DND-41 (cell line): ENCODE measurements at regions not wholly inside any gene's neighbourhood (a gene's known extent, or its start where the extent isn't known, plus 50 kb on each side); places are given as distances from the start of the nearest gene placed in this dataset.

Experiments used
- ATAC-seq: fragments of 200-7000 bp; cut with Tn5 transposase; 3 replicates; pipeline ENCODE4 v1.9.1; 2021; ENCODE audit warnings: low read depth; ENCODE audit not compliant: insufficient read depth
- DNase-seq: peaks from one replicate; pipeline ENCODE4 v3.0.0-alpha.2; 2020
- H2AFZ ChIP-seq: 2 replicates; pipeline ENCODE4 v1.6.0; 2012; ENCODE audit warnings: low read depth, low read length
- H3K27ac ChIP-seq: 2 replicates; pipeline ENCODE4 v1.5.1; 2012; ENCODE audit warnings: low read length, inconsistent platforms
- H3K27me3 ChIP-seq: fragments of 200-600 bp; sonication (generic); 2 replicates; pipeline ENCODE4 v1.6.0; 2012; ENCODE audit warnings: low read length, mild to moderate bottlenecking, inconsistent platforms; ENCODE audit not compliant: insufficient read depth, poor library complexity
- H3K36me3 ChIP-seq: 2 replicates; pipeline ENCODE4 v1.5.1; 2012; ENCODE audit warnings: low read length, inconsistent platforms; ENCODE audit not compliant: insufficient read depth
- H3K4me1 ChIP-seq: 2 replicates; pipeline ENCODE4 v1.5.1; 2012; ENCODE audit warnings: mild to moderate bottlenecking, low read length; ENCODE audit not compliant: insufficient read depth
- H3K4me2 ChIP-seq: 2 replicates; pipeline ENCODE4 v1.6.0; 2012; ENCODE audit warnings: mild to moderate bottlenecking, moderate library complexity, low read length, inconsistent platforms; ENCODE audit not compliant: insufficient read depth
- H3K4me3 ChIP-seq, 2 experiments: fragments of 200-600 bp in 1 of 2; shearing (Covaris generic) in 1 of 2; 2 replicates each; pipeline ENCODE4 v1.5.1; 2012 to 2016; ENCODE audit warnings: inconsistent platforms in 2 of 2, low read length in 2 of 2, mild to moderate bottlenecking in 2 of 2, low read depth in 1 of 2, moderate library complexity in 1 of 2
- H3K79me2 ChIP-seq: 2 replicates; pipeline ENCODE4 v1.6.0; 2012; ENCODE audit warnings: low read length, inconsistent platforms; ENCODE audit not compliant: insufficient read depth
- H3K9ac ChIP-seq: 2 replicates; pipeline ENCODE4 v1.6.0; 2012; ENCODE audit warnings: low read depth, mild to moderate bottlenecking, inconsistent platforms, low read length, moderate library complexity
- H3K9me3 ChIP-seq: 2 replicates; pipeline ENCODE4 v1.5.1; 2012; ENCODE audit warnings: low read length, moderate library complexity, mild to moderate bottlenecking, inconsistent platforms; ENCODE audit not compliant: insufficient read depth, severe bottlenecking
- H4K20me1 ChIP-seq: 2 replicates; pipeline ENCODE4 v1.6.0; 2012; ENCODE audit warnings: low read length; ENCODE audit not compliant: insufficient read depth
- CTCF ChIP-seq: IDR thresholded peaks from 2 replicates; pipeline ENCODE4 v1.5.1; 2012; ENCODE audit warnings: borderline replicate concordance, low read length, moderate library complexity, mild to moderate bottlenecking; ENCODE audit not compliant: poor library complexity, severe bottlenecking; ENCODE audit errors: extremely low read depth
- EZH2 ChIP-seq: IDR thresholded peaks from 3 replicates; pipeline ENCODE4 v1.6.1; 2012; ENCODE audit warnings: borderline replicate concordance, low read depth, mild to moderate bottlenecking, moderate library complexity, low read length, inconsistent platforms; ENCODE audit not compliant: severe bottlenecking

- no peak overlapping the region for H3K9ac ChIP-seq
- H3K4me2 ChIP-seq = no peak overlapping the region
- no peak overlapping the region for H3K27ac ChIP-seq
- H3K4me1 ChIP-seq = no peaks in the 10 kb centered on the region
- H4K20me1 ChIP-seq = no peaks in the 10 kb centered on the region
- no peak overlapping the region for H3K4me3 ChIP-seq
- ATAC-seq (no peak), DNase-seq (no peak)
- TF ChIP-seq EZH2 = no peak
- TF ChIP-seq CTCF = no peak
- H3K36me3 ChIP-seq = no peaks in the 10 kb centered on the region
- H3K9me3 ChIP-seq = no peaks in the 10 kb centered on the region
- no peaks in the 10 kb centered on the region for H3K79me2 ChIP-seq
- H2AFZ ChIP-seq = no peak overlapping the region
- H3K27me3 ChIP-seq = no peaks in the 10 kb centered on the region
Measured at GRCh38 chr13:40439928-40440327, 226.5 kb downstream of the FOXO1 start.

GRCh38 chr13:40440990-40441820, 225.2 kb downstream of the FOXO1 start:
- ATAC-seq = no peak
- Histone ChIP-seq H3K9ac (no peak overlapping the region), H3K4me2 (no peak overlapping the region), H3K27me3 (no peaks in the 10 kb centered on the region), H3K27ac (no peak overlapping the region), H4K20me1 (no peaks in the 10 kb centered on the region), H2AFZ (no peak overlapping the region), H3K79me2 (no peaks in the 10 kb centered on the region), H3K4me3 (no peak overlapping the region), H3K36me3 (no peaks in the 10 kb centered on the region), H3K4me1 (no peaks in the 10 kb centered on the region), H3K9me3 (no peaks in the 10 kb centered on the region)
- no peak for DNase-seq
- no peak for TF ChIP-seq CTCF
- no peak for TF ChIP-seq EZH2

- no peak for ATAC-seq
Measured at GRCh38 chr13:40442231-40442630, 224.2 kb downstream of the FOXO1 start.

More at GRCh38 chr13:40442231-40442630, 224.2 kb downstream of the FOXO1 start:
- Histone ChIP-seq H3K9me3 (no peaks in the 10 kb centered on the region), H3K27me3 (no peaks in the 10 kb centered on the region), H3K4me2 (no peak overlapping the region), H3K4me1 (no peaks in the 10 kb centered on the region), H3K27ac (no peak overlapping the region), H2AFZ (no peak overlapping the region), H3K79me2 (no peaks in the 10 kb centered on the region), H3K4me3 (no peak overlapping the region), H3K9ac (no peak overlapping the region), H3K36me3 (no peaks in the 10 kb centered on the region), H4K20me1 (no peaks in the 10 kb centered on the region)
- no peak for DNase-seq
- TF ChIP-seq CTCF (no peak), EZH2 (no peak)
